Neural cell (in vitro differentiated cells): ENCODE measurements at regions not wholly inside any gene's neighbourhood (a gene's known extent, or its start where the extent isn't known, plus 50 kb on each side); places are given as distances from the start of the nearest gene placed in this dataset.

ENCODE experiments used
- CTCF ChIP-seq: fragments of 450-650 bp; IDR thresholded peaks from 2 replicates; pipeline ENCODE4 v1.5.1; 2014; ENCODE audit warnings: antibody characterized with exemption, mild to moderate bottlenecking, moderate library complexity; ENCODE audit not compliant: poor library complexity, severe bottlenecking
- REST ChIP-seq: IDR thresholded peaks from 2 replicates; pipeline ENCODE4 v1.6.1; 2012; ENCODE audit warnings: borderline replicate concordance

DNA sequence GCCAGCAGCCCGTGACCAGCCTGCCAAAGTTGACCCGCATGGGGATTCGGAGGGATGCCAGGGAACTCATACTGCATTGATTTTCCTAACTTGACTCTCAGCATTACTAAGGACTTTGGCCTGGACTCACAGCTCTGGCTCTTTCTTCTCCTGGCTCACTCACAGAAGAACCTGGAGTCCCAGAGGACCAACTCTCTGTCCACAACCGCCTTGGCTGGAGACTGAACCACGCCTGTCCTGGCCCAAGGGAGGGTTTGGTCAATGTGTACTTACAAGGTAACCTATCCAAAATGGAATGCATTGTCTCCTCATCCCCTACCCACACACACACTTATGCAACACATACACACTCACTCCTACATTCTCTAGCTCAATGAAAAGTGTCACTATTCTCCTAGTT lies 135.6 kb upstream of the KLHL29 start:
- TF ChIP-seq CTCF: no peak
- TF ChIP-seq REST: no peak
